Tibial artery (tissue), 4 donors: ENCODE measurements at regions not wholly inside any gene's neighbourhood (a gene's known extent, or its start where the extent isn't known, plus 50 kb on each side); places are given as distances from the start of the nearest gene placed in this dataset.

Experiments used
- DNase-seq, 2 donors: peaks; one replicate each; pipeline ENCODE4 v3.0.0-alpha.2; 2019
- H3K27ac ChIP-seq, 2 donors: fragments of 200-600 bp; sonication (generic) in 1 of 2; 1 replicate in 1 of 2; 2 replicates in 1 of 2; pipeline ENCODE4 v1.5.1; 2018 to 2019; ENCODE audit warnings: mild to moderate bottlenecking in 1 of 2
- H3K27me3 ChIP-seq, 2 donors: fragments of 200-600 bp; sonication (generic) in 1 of 2; one replicate each; pipeline versions ENCODE4 v1.5.1 to v1.6.0; 2016 to 2019
- H3K36me3 ChIP-seq, 3 donors: fragments of 200-600 bp; sonication (generic) in 2 of 3; one replicate each; pipeline ENCODE4 v1.5.1; 2016 to 2019; ENCODE audit warnings: mild to moderate bottlenecking in 2 of 3
- H3K4me1 ChIP-seq, 4 donors: fragments of 200-600 bp; sonication (generic) in 2 of 4; 1 replicate in 3 of 4; 2 replicates in 1 of 4; pipeline ENCODE4 v1.5.1; 2016 to 2019
- H3K4me3 ChIP-seq, 2 donors: fragments of 200-600 bp; sonication (generic) in 1 of 2; 1 replicate in 1 of 2; 2 replicates in 1 of 2; pipeline ENCODE4 v1.5.1; 2018 to 2019; ENCODE audit warnings: mild to moderate bottlenecking in 2 of 2
- H3K9me3 ChIP-seq, 3 donors: fragments of 200-600 bp; sonication (generic) in 1 of 3; one replicate each; pipeline ENCODE4 v1.5.1; 2016 to 2019
- intact Hi-C: fragments of 100-400 bp; cut with DNase I; formaldehyde crosslinking; loops from one replicate; pipeline ENCODE4 v1.15.0; 2023; ENCODE audit warnings: low total_unique reads
- TF ChIP-seq, protein P1 (sequence below), 2 experiments: fragments of 200-600 bp in 1 of 2; fragments of 450-650 bp in 1 of 2; IDR thresholded peaks; one replicate each; pipeline ENCODE4 v1.5.1; 2017 to 2019; ENCODE audit warnings: antibody characterized with exemption in 2 of 2, mild to moderate bottlenecking in 1 of 2, moderate library complexity in 1 of 2

DNA sequence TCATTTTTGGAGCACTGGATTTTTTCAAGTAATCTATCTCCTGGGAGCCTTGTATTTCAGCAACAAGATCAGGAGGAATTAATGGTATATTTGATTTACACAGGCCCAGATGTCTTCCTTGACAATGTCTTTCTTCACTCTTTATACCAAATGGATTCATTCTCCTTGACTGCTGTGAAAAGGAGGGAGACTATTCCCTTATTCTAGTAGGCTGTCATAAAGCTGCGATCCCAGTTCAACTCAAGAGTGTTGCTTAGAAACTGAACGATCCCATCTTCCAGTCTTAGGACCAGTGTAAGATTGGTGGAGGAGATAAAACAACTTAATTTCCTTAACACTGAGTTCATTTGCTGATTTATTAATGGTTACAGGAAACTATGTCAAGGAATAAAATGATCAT lies 119.4 kb upstream of the ROBO1 start:
- H3K4me3 ChIP-seq, result no peak overlapping the region
- H3K4me1 ChIP-seq, result peaks cover 0 to under 1% (median 0%) of the 10 kb centered on the region in 4 donors
- no peaks in the 10 kb centered on the region for H3K9me3 ChIP-seq
- H3K36me3 ChIP-seq, result no peaks in the 10 kb centered on the region
- no peaks in the 10 kb centered on the region for H3K27me3 ChIP-seq
- no peak overlapping the region for H3K27ac ChIP-seq
- TF ChIP-seq, protein P1, sequence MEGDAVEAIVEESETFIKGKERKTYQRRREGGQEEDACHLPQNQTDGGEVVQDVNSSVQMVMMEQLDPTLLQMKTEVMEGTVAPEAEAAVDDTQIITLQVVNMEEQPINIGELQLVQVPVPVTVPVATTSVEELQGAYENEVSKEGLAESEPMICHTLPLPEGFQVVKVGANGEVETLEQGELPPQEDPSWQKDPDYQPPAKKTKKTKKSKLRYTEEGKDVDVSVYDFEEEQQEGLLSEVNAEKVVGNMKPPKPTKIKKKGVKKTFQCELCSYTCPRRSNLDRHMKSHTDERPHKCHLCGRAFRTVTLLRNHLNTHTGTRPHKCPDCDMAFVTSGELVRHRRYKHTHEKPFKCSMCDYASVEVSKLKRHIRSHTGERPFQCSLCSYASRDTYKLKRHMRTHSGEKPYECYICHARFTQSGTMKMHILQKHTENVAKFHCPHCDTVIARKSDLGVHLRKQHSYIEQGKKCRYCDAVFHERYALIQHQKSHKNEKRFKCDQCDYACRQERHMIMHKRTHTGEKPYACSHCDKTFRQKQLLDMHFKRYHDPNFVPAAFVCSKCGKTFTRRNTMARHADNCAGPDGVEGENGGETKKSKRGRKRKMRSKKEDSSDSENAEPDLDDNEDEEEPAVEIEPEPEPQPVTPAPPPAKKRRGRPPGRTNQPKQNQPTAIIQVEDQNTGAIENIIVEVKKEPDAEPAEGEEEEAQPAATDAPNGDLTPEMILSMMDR (IDR thresholded peaks at IDR 0.05), result no peak
- DNase-seq, result no peak
- intact Hi-C loops, result no loop called here

DNA sequence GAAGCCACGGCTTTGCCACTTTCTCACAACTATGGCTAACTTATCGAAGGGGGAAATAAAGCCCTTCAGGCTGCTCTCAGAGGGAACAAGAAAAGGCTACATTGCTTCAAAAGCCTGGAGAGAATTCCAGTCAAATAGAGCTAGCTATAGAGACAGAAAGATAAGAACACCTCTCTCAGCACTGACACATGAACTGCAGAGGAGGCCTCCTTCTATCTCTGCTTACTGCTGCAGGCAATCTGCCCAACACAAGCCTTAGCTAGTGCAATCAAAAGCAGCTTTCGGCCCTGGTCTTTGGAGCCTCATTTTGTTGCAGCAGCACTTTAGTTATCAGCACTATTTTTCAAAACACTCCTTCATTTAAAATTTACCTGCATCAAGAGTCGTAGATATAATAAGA lies 118.4 kb upstream of the ROBO1 start:
- no peaks in the 10 kb centered on the region for H3K9me3 ChIP-seq
- TF ChIP-seq, protein P1 (IDR thresholded peaks at IDR 0.05), result no peak
- peaks cover 0 to 11% (median 0%) of the 10 kb centered on the region in 4 donors for H3K4me1 ChIP-seq
- no peak overlapping the region for H3K27ac ChIP-seq
- H3K4me3 ChIP-seq, result no peak overlapping the region
- no peaks in the 10 kb centered on the region for H3K27me3 ChIP-seq
- DNase-seq, result no peak
- intact Hi-C loops, result no loop called here
- H3K36me3 ChIP-seq, result no peaks in the 10 kb centered on the region

DNA sequence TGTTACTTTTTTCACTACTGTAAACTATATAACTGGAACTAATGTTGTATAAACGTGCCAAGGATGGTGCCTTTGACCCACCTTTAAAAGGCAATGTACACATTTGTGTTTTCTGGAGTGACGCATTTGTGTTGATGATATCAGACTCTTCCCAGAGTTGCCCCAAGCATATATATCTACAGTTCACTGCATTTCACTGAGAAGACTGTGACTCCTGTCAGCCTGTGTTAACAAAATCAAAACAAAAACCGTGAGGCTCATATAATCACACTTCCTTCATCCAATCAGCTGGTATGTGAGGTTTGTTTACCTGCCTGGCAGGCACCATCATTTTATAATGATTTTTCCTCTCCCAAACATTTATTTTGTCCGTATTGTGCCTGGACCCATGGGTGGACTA lies 117.6 kb upstream of the ROBO1 start:
- Histone ChIP-seq H3K27me3 (no peaks in the 10 kb centered on the region), H3K4me3 (no peak overlapping the region), H3K4me1 (peaks cover 0 to 13% (median 0%) of the 10 kb centered on the region in 4 donors), H3K9me3 (no peaks in the 10 kb centered on the region), H3K27ac (no peak overlapping the region), H3K36me3 (no peaks in the 10 kb centered on the region)
- TF ChIP-seq, protein P1 (IDR thresholded peaks at IDR 0.05), result no peak
- DNase-seq, result no peak
- intact Hi-C loops, result no loop called here

DNA sequence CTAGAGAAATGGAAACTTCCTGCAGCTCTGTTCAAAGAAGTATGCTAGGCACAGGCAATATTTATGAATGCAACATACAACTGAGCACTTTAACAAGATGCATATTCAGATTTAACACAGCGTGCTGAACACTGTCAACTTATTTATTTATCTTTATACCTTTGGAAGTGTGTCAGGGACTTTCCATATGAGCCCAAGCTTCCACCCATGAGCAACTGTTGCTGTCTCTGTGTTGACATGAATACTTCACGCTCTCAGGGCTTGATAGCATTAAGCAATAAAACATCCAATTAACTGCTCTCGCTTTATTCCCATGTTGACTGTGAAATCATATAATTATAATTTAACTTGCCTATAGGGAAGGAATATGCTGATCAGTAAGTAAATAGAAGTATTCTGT lies 116.6 kb upstream of the ROBO1 start:
- intact Hi-C loops, result no loop called here
- DNase-seq, result no peak
- H3K4me3 ChIP-seq, result no peak overlapping the region
- TF ChIP-seq, protein P1 (IDR thresholded peaks at IDR 0.05), result no peak
- H3K27ac ChIP-seq, result no peak overlapping the region
- no peaks in the 10 kb centered on the region for H3K27me3 ChIP-seq
- no peaks in the 10 kb centered on the region for H3K36me3 ChIP-seq
- no peaks in the 10 kb centered on the region for H3K9me3 ChIP-seq
- peaks cover 0 to 13% (median 0%) of the 10 kb centered on the region in 4 donors for H3K4me1 ChIP-seq

DNA sequence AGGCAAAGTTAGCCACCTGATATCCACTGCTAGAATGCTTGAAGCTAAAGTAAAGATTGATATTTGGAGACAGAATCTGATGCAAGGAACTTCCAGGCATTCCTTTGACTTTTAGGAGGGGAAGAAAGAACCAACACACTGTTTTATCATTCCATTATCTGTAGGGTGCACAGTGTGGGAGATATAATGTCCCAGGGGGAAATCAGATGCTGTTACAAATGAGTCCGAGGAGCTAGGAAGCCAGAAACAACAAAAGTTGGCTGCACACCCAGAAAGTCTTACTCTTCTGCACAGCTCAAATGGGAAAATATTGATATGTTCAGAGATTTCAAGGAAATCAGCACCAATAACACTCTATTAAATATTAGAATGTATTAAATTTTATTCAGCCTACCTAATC lies 113.6 kb upstream of the ROBO1 start:
- TF ChIP-seq, protein P1 (IDR thresholded peaks at IDR 0.05), result no peak
- no peaks in the 10 kb centered on the region for H3K36me3 ChIP-seq
- no peak overlapping the region for H3K27ac ChIP-seq
- H3K4me3 ChIP-seq, result no peak overlapping the region
- no peaks in the 10 kb centered on the region for H3K27me3 ChIP-seq
- peaks cover 0 to 13% (median 0%) of the 10 kb centered on the region in 4 donors for H3K4me1 ChIP-seq
- intact Hi-C loops, result no loop called here
- no peak for DNase-seq
- H3K9me3 ChIP-seq, result peaks cover 0 to 3% (median 0%) of the 10 kb centered on the region in 3 donors

DNA sequence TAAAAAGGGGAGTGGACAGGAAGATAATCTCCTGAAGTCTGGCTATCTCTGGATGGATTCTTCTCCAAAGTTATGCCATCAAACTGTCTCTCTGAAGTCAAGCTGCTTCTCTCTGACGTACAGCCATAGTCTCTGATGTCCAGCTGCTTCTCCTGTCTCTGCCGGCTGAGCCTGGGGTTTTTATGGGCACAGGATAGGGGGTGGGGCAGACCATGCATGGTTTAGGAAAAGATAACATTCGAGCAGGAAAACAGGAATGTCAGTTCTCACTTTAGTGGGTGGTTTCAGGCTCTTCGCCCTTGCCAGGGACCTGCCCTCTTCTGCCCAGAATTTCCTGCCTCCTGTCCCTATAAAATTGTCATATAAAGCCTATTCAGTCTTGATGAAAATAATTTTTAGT lies 110.9 kb upstream of the ROBO1 start:
- no peak overlapping the region for H3K4me3 ChIP-seq
- intact Hi-C loops, result no loop called here
- TF ChIP-seq, protein P1 (IDR thresholded peaks at IDR 0.05), result no peak
- H3K9me3 ChIP-seq, result peaks cover 0 to 3% (median 0%) of the 10 kb centered on the region in 3 donors
- DNase-seq, result no peak
- H3K36me3 ChIP-seq, result no peaks in the 10 kb centered on the region
- H3K27ac ChIP-seq, result no peak overlapping the region
- H3K27me3 ChIP-seq, result no peaks in the 10 kb centered on the region
- H3K4me1 ChIP-seq, result peaks cover 0 to 13% (median 0%) of the 10 kb centered on the region in 4 donors
